ENCODE measurements at regions not wholly inside any gene's neighbourhood (a gene's known extent, or its start where the extent isn't known, plus 50 kb on each side); places are given as distances from the start of the nearest gene placed in this dataset.
A peak's percentile ranks its signal among the peaks of the same experiment; 100 is the strongest.

- Histone ChIP-seq H3K9ac (ENCODE audit: insufficient read length) (no peak overlapping the region), H3K4me3 (no peak overlapping the region), H3K9me3 (ENCODE audit: low read depth, low read length) (no peaks in the 10 kb centered on the region), H3K36me3 (ENCODE audit: insufficient read depth, low read length) (no peaks in the 10 kb centered on the region), H3K27ac (no peak overlapping the region)
- TF ChIP-seq EZH2 (IDR thresholded peaks at IDR 0.05): no peak
- TF ChIP-seq POLR2AphosphoS5 (IDR thresholded peaks at IDR 0.05; ENCODE audit: borderline replicate concordance, low read depth, low read length): no peak
- no peak for TF ChIP-seq FOXP2 (optimal IDR thresholded peaks at IDR 0.05; ENCODE audit: control extremely low read depth, extremely low read length, insufficient read depth)
- no peak for DNase-seq (ENCODE audit: low read depth, low spot score)
Measured at GRCh38 chr7:68505721-68506120, 1092.6 kb upstream of the AUTS2 start.

- TF ChIP-seq FOXP2 (optimal IDR thresholded peaks at IDR 0.05; ENCODE audit: control extremely low read depth, extremely low read length, insufficient read depth): no peak
- TF ChIP-seq EZH2 (IDR thresholded peaks at IDR 0.05): no peak
- TF ChIP-seq POLR2AphosphoS5 (IDR thresholded peaks at IDR 0.05; ENCODE audit: borderline replicate concordance, low read depth, low read length): no peak
Measured at GRCh38 chr7:68507668-68508067, 1090.6 kb upstream of the AUTS2 start.

GRCh38 chr7:68509054-68509453 is 1089.2 kb upstream of the AUTS2 start:
- Histone ChIP-seq H3K9me3 (ENCODE audit: low read depth, low read length) (no peaks in the 10 kb centered on the region), H3K27ac (no peak overlapping the region), H3K36me3 (ENCODE audit: insufficient read depth, low read length) (no peaks in the 10 kb centered on the region), H3K4me3 (no peak overlapping the region), H3K9ac (ENCODE audit: insufficient read length) (no peak overlapping the region)
- no peak for DNase-seq (ENCODE audit: low read depth, low spot score)
- TF ChIP-seq POLR2AphosphoS5 (IDR thresholded peaks at IDR 0.05; ENCODE audit: borderline replicate concordance, low read depth, low read length): no peak
- TF ChIP-seq FOXP2 (optimal IDR thresholded peaks at IDR 0.05; ENCODE audit: control extremely low read depth, extremely low read length, insufficient read depth): no peak
- TF ChIP-seq EZH2 (IDR thresholded peaks at IDR 0.05): no peak

More at GRCh38 chr7:68507668-68508067, 1090.6 kb upstream of the AUTS2 start:
- Histone ChIP-seq H3K36me3 (ENCODE audit: insufficient read depth, low read length) (no peaks in the 10 kb centered on the region), H3K27ac (no peak overlapping the region), H3K9me3 (ENCODE audit: low read depth, low read length) (no peaks in the 10 kb centered on the region), H3K4me3 (no peak overlapping the region), H3K9ac (ENCODE audit: insufficient read length) (no peak overlapping the region)
- no peak for DNase-seq (ENCODE audit: low read depth, low spot score)

GRCh38 chr7:68509603-68510002 is 1088.7 kb upstream of the AUTS2 start:
- TF ChIP-seq FOXP2 (optimal IDR thresholded peaks at IDR 0.05; ENCODE audit: control extremely low read depth, extremely low read length, insufficient read depth): no peak
- TF ChIP-seq POLR2AphosphoS5 (IDR thresholded peaks at IDR 0.05; ENCODE audit: borderline replicate concordance, low read depth, low read length): no peak
- TF ChIP-seq EZH2 (IDR thresholded peaks at IDR 0.05): no peak
- no peak overlapping the region for H3K4me3 ChIP-seq

GRCh38 chr7:68511281-68511680 is 1087.0 kb upstream of the AUTS2 start:
- no peak overlapping the region for H3K27ac ChIP-seq
- H3K4me3 ChIP-seq: no peak overlapping the region
- no peak overlapping the region for H3K9ac ChIP-seq (ENCODE audit: insufficient read length)
- DNase-seq (ENCODE audit: low read depth, low spot score): no peak
- TF ChIP-seq FOXP2 (optimal IDR thresholded peaks at IDR 0.05; ENCODE audit: control extremely low read depth, extremely low read length, insufficient read depth) (no peak), POLR2AphosphoS5 (IDR thresholded peaks at IDR 0.05; ENCODE audit: borderline replicate concordance, low read depth, low read length) (no peak), EZH2 (IDR thresholded peaks at IDR 0.05) (no peak)
- H3K9me3 ChIP-seq (ENCODE audit: low read depth, low read length): no peaks in the 10 kb centered on the region
- H3K36me3 ChIP-seq (ENCODE audit: insufficient read depth, low read length): no peaks in the 10 kb centered on the region

More at GRCh38 chr7:68509603-68510002, 1088.7 kb upstream of the AUTS2 start:
- no peak for DNase-seq (ENCODE audit: low read depth, low spot score)
- no peak overlapping the region for H3K9ac ChIP-seq (ENCODE audit: insufficient read length)
- no peaks in the 10 kb centered on the region for H3K36me3 ChIP-seq (ENCODE audit: insufficient read depth, low read length)
- H3K9me3 ChIP-seq (ENCODE audit: low read depth, low read length): no peaks in the 10 kb centered on the region
- no peak overlapping the region for H3K27ac ChIP-seq

GRCh38 chr7:68512466-68512865 is 1085.8 kb upstream of the AUTS2 start:
- no peak overlapping the region for H3K9ac ChIP-seq (ENCODE audit: insufficient read length)
- H3K36me3 ChIP-seq (ENCODE audit: insufficient read depth, low read length): no peaks in the 10 kb centered on the region
- no peak overlapping the region for H3K27ac ChIP-seq
- TF ChIP-seq FOXP2 (optimal IDR thresholded peaks at IDR 0.05; ENCODE audit: control extremely low read depth, extremely low read length, insufficient read depth) (no peak), EZH2 (IDR thresholded peaks at IDR 0.05) (no peak)
- no peaks in the 10 kb centered on the region for H3K9me3 ChIP-seq (ENCODE audit: low read depth, low read length)
- H3K4me3 ChIP-seq: no peak overlapping the region
- DNase-seq (ENCODE audit: low read depth, low spot score): no peak

GRCh38 chr7:68518060-68518459 is 1080.2 kb upstream of the AUTS2 start:
- H3K9me3 ChIP-seq (ENCODE audit: low read depth, low read length): no peaks in the 10 kb centered on the region
- H3K36me3 ChIP-seq (ENCODE audit: insufficient read depth, low read length): no peaks in the 10 kb centered on the region
- H3K27ac ChIP-seq: no peak overlapping the region
- no peak overlapping the region for H3K9ac ChIP-seq (ENCODE audit: insufficient read length)
- TF ChIP-seq FOXP2 (optimal IDR thresholded peaks at IDR 0.05; ENCODE audit: control extremely low read depth, extremely low read length, insufficient read depth) (no peak), EZH2 (IDR thresholded peaks at IDR 0.05) (no peak), POLR2AphosphoS5 (IDR thresholded peaks at IDR 0.05; ENCODE audit: borderline replicate concordance, low read depth, low read length) (no peak)
- DNase-seq (ENCODE audit: low read depth, low spot score): no peak
- no peak overlapping the region for H3K4me3 ChIP-seq

GRCh38 chr7:68524126-68524525 is 1074.1 kb upstream of the AUTS2 start:
- H3K27ac ChIP-seq: no peak overlapping the region
- H3K9me3 ChIP-seq (ENCODE audit: low read depth, low read length): no peaks in the 10 kb centered on the region
- no peak overlapping the region for H3K4me3 ChIP-seq
- H3K9ac ChIP-seq (ENCODE audit: insufficient read length): no peak overlapping the region
- DNase-seq (ENCODE audit: low read depth, low spot score): no peak
- TF ChIP-seq FOXP2 (optimal IDR thresholded peaks at IDR 0.05; ENCODE audit: control extremely low read depth, extremely low read length, insufficient read depth) (no peak), EZH2 (IDR thresholded peaks at IDR 0.05) (no peak), POLR2AphosphoS5 (IDR thresholded peaks at IDR 0.05; ENCODE audit: borderline replicate concordance, low read depth, low read length) (no peak)
- no peaks in the 10 kb centered on the region for H3K36me3 ChIP-seq (ENCODE audit: insufficient read depth, low read length)

- no peak overlapping the region for H3K9ac ChIP-seq (ENCODE audit: insufficient read length)
- H3K27ac ChIP-seq: no peak overlapping the region
- peak; percentile 37 for DNase-seq (ENCODE audit: low read depth, low spot score)
- H3K4me3 ChIP-seq: no peak overlapping the region
- TF ChIP-seq FOXP2 (optimal IDR thresholded peaks at IDR 0.05; ENCODE audit: control extremely low read depth, extremely low read length, insufficient read depth) (no peak), EZH2 (IDR thresholded peaks at IDR 0.05) (no peak)
- H3K9me3 ChIP-seq (ENCODE audit: low read depth, low read length): no peaks in the 10 kb centered on the region
- no peaks in the 10 kb centered on the region for H3K36me3 ChIP-seq (ENCODE audit: insufficient read depth, low read length)
Measured at GRCh38 chr7:68529221-68529620, 1069.1 kb upstream of the AUTS2 start.
